Neural cell (in vitro differentiated cells): ENCODE measurements at regions not wholly inside any gene's neighbourhood (a gene's known extent, or its start where the extent isn't known, plus 50 kb on each side); places are given as distances from the start of the nearest gene placed in this dataset.

Experiments used
- H2AFZ ChIP-seq: fragments of 200-600, 300-800 bp; sonication (generic), shearing (Covaris generic); 2 replicates; pipeline ENCODE4 v1.6.0; 2014; ENCODE audit warnings: low read depth, mild to moderate bottlenecking, antibody characterized with exemption, low read length, moderate library complexity
- H3F3A ChIP-seq: fragments of 200-600 bp; shearing (Covaris generic); 2 replicates; pipeline ENCODE4 v1.6.1; 2016; ENCODE audit warnings: mild to moderate bottlenecking, moderate library complexity, mixed read lengths, antibody characterized with exemption, low read length; ENCODE audit not compliant: insufficient read depth, poor library complexity, severe bottlenecking
- H3K27ac ChIP-seq: fragments of 200-600, 300-800 bp; sonication (generic), shearing (Covaris generic); 2 replicates; pipeline ENCODE4 v1.5.1; 2014; ENCODE audit warnings: mild to moderate bottlenecking, low read length, moderate library complexity
- H3K27me3 ChIP-seq: fragments of 300-800, 200-600 bp; sonication (generic), shearing (Covaris generic); 2 replicates; pipeline ENCODE4 v1.6.0; 2014; ENCODE audit warnings: mild to moderate bottlenecking, low read depth, low read length, moderate library complexity; ENCODE audit not compliant: insufficient read depth
- H3K36me3 ChIP-seq: fragments of 300-800, 200-600 bp; sonication (generic), shearing (Covaris generic); 2 replicates; pipeline ENCODE4 v1.5.1; 2014; ENCODE audit warnings: mild to moderate bottlenecking, antibody characterized with exemption, low read length, moderate library complexity; ENCODE audit not compliant: insufficient read depth
- H3K4me2 ChIP-seq: fragments of 300-800, 200-600 bp; sonication (generic), shearing (Covaris generic); 2 replicates; pipeline ENCODE4 v1.6.0; 2014; ENCODE audit warnings: mild to moderate bottlenecking, low read length
- H3K4me3 ChIP-seq: fragments of 300-800, 200-600 bp; sonication (generic), shearing (Covaris generic); 2 replicates; pipeline ENCODE4 v1.5.1; 2014; ENCODE audit warnings: mild to moderate bottlenecking, low read length, moderate library complexity
- H3K79me2 ChIP-seq: fragments of 200-600 bp; shearing (Covaris generic); replicated peaks from 2 replicates; pipeline ENCODE4 v1.6.0; 2014; ENCODE audit warnings: mild to moderate bottlenecking, low read length, moderate library complexity; ENCODE audit not compliant: insufficient read depth
- H3K9ac ChIP-seq: fragments of 300-800, 200-600 bp; sonication (generic), shearing (Covaris generic); 2 replicates; pipeline ENCODE4 v1.6.1; 2016; ENCODE audit warnings: mild to moderate bottlenecking, low read length, mixed read lengths
- H3K9me2 ChIP-seq: fragments of 200-600 bp; shearing (Covaris generic); 2 replicates; pipeline ENCODE4 v1.6.1; 2016; ENCODE audit warnings: mild to moderate bottlenecking, low read length, mixed read lengths; ENCODE audit not compliant: insufficient read depth
- H3K9me3 ChIP-seq: fragments of 200-600, 300-800 bp; sonication (generic), shearing (Covaris generic); 2 replicates; pipeline ENCODE4 v1.6.1; 2016; ENCODE audit warnings: mild to moderate bottlenecking, mixed run types, low read length, moderate library complexity, mixed read lengths
- H4K20me1 ChIP-seq: fragments of 200-600 bp; shearing (Covaris generic); 2 replicates; pipeline ENCODE4 v1.6.1; 2016; ENCODE audit warnings: mild to moderate bottlenecking, mixed run types; ENCODE audit not compliant: insufficient read depth
- CTCF ChIP-seq: fragments of 450-650 bp; IDR thresholded peaks from 2 replicates; pipeline ENCODE4 v1.5.1; 2014; ENCODE audit warnings: antibody characterized with exemption, mild to moderate bottlenecking, moderate library complexity; ENCODE audit not compliant: poor library complexity, severe bottlenecking
- EP300 ChIP-seq: fragments of 450-650 bp; conservative IDR thresholded peaks from 2 replicates; pipeline ENCODE4 v1.6.1; 2014; ENCODE audit warnings: antibody characterized with exemption, mild to moderate bottlenecking, moderate library complexity; ENCODE audit not compliant: poor library complexity, severe bottlenecking
- EZH2 ChIP-seq: fragments of 200-600, 300-800 bp; shearing (Covaris generic), sonication (generic); IDR thresholded peaks from 2 replicates; pipeline ENCODE4 v1.6.1; 2014; ENCODE audit warnings: antibody characterized with exemption, low read length, borderline replicate concordance, mild to moderate bottlenecking; ENCODE audit not compliant: insufficient read depth, poor library complexity, severe bottlenecking
- MXI1 ChIP-seq: fragments of 450-650 bp; conservative IDR thresholded peaks from 2 replicates; pipeline ENCODE4 v1.6.1; 2014; ENCODE audit warnings: antibody characterized with exemption, mild to moderate bottlenecking; ENCODE audit not compliant: poor library complexity, severe bottlenecking
- POLR2AphosphoS5 ChIP-seq: IDR thresholded peaks from 2 replicates; pipeline ENCODE4 v1.6.1; 2012
- RAD21 ChIP-seq: fragments of 450-650 bp; conservative IDR thresholded peaks from 2 replicates; pipeline ENCODE4 v1.6.1; 2014; ENCODE audit warnings: antibody characterized with exemption, mild to moderate bottlenecking, moderate library complexity
- REST ChIP-seq: IDR thresholded peaks from 2 replicates; pipeline ENCODE4 v1.6.1; 2012; ENCODE audit warnings: borderline replicate concordance
- SMC3 ChIP-seq: fragments of 450-650 bp; conservative IDR thresholded peaks from 2 replicates; pipeline ENCODE4 v1.6.1; 2014; ENCODE audit warnings: antibody characterized with exemption, mild to moderate bottlenecking, moderate library complexity; ENCODE audit not compliant: poor library complexity
- TAF1 ChIP-seq: IDR thresholded peaks from 2 replicates; pipeline ENCODE4 v1.6.1; 2012; ENCODE audit warnings: low read depth

GRCh38 chr2:128797937-128798336 is 479.3 kb upstream of the HS6ST1 start:
- Histone ChIP-seq H3F3A (no peaks in the 10 kb centered on the region), H3K4me2 (no peak overlapping the region), H3K27ac (no peak overlapping the region), H4K20me1 (no peaks in the 10 kb centered on the region), H3K36me3 (no peaks in the 10 kb centered on the region), H3K27me3 (no peaks in the 10 kb centered on the region), H3K9me3 (no peaks in the 10 kb centered on the region), H3K4me3 (no peak overlapping the region), H3K79me2 (no peaks in the 10 kb centered on the region), H3K9ac (no peak overlapping the region), H3K9me2 (no peaks in the 10 kb centered on the region), H2AFZ (no peak overlapping the region)
- TF ChIP-seq EP300 (no peak), TAF1 (no peak), REST (no peak), EZH2 (no peak), SMC3 (no peak), MXI1 (no peak), RAD21 (no peak), POLR2AphosphoS5 (no peak)

GRCh38 chr2:128798502-128799283 is 480.0 kb upstream of the HS6ST1 start:
- Histone ChIP-seq H3K9me2 (no peaks in the 10 kb centered on the region), H3K9me3 (no peaks in the 10 kb centered on the region), H3K36me3 (no peaks in the 10 kb centered on the region), H3F3A (no peaks in the 10 kb centered on the region), H3K4me2 (no peak overlapping the region), H2AFZ (no peak overlapping the region), H3K27ac (no peak overlapping the region), H4K20me1 (no peaks in the 10 kb centered on the region), H3K27me3 (no peaks in the 10 kb centered on the region), H3K79me2 (no peaks in the 10 kb centered on the region), H3K4me3 (no peak overlapping the region), H3K9ac (no peak overlapping the region)
- no peak for TF ChIP-seq CTCF
- no peak for TF ChIP-seq RAD21
- no peak for TF ChIP-seq EZH2
- no peak for TF ChIP-seq EP300
- no peak for TF ChIP-seq TAF1
- no peak for TF ChIP-seq SMC3
- no peak for TF ChIP-seq REST
- no peak for TF ChIP-seq POLR2AphosphoS5
- no peak for TF ChIP-seq MXI1
